ENCODE measurements at regions not wholly inside any gene's neighbourhood (a gene's known extent, or its start where the extent isn't known, plus 50 kb on each side); places are given as distances from the start of the nearest gene placed in this dataset.

GRCh38 chr5:153084511-153084910 is 406.0 kb upstream of the GRIA1 start:
- TF ChIP-seq, protein P1, sequence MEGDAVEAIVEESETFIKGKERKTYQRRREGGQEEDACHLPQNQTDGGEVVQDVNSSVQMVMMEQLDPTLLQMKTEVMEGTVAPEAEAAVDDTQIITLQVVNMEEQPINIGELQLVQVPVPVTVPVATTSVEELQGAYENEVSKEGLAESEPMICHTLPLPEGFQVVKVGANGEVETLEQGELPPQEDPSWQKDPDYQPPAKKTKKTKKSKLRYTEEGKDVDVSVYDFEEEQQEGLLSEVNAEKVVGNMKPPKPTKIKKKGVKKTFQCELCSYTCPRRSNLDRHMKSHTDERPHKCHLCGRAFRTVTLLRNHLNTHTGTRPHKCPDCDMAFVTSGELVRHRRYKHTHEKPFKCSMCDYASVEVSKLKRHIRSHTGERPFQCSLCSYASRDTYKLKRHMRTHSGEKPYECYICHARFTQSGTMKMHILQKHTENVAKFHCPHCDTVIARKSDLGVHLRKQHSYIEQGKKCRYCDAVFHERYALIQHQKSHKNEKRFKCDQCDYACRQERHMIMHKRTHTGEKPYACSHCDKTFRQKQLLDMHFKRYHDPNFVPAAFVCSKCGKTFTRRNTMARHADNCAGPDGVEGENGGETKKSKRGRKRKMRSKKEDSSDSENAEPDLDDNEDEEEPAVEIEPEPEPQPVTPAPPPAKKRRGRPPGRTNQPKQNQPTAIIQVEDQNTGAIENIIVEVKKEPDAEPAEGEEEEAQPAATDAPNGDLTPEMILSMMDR (IDR thresholded peaks at IDR 0.05; ENCODE audit: control extremely low read depth, extremely low read depth) = no peak
- Histone ChIP-seq H3K9me3 (ENCODE audit: control insufficient read depth in 4 of 4, insufficient read depth in 3 of 4, low read length in 3 of 4) (peaks cover 0 to 2% (median 0%) of the 10 kb centered on the region in 4 donors), H3K4me3 (no peak overlapping the region), H3K36me3 (ENCODE audit: control insufficient read depth in 4 of 4, insufficient read depth in 4 of 4, low read length in 4 of 4) (no peaks in the 10 kb centered on the region), H3K4me1 (ENCODE audit: control insufficient read depth in 5 of 5, insufficient read depth in 5 of 5, low read length in 5 of 5) (peaks cover 0 to 5% (median 0%) of the 10 kb centered on the region in 5 donors), H3K27ac (ENCODE audit: low read depth in 1 of 2, low read length in 1 of 2) (no peak overlapping the region), H3K9ac (ENCODE audit: insufficient read depth in 1 of 2, low read length in 2 of 2) (no peak overlapping the region), H3K27me3 (ENCODE audit: control insufficient read depth in 3 of 3, insufficient read depth in 3 of 3, low read length in 2 of 3) (no peaks in the 10 kb centered on the region)
- DNase-seq (no peak), ATAC-seq (ENCODE audit: insufficient read depth, low FRiP score) (no peak)
- WGBS, 2 donors = 93 to 95% methylated on average over 3 of the region's 3 CpGs

- Histone ChIP-seq H3K36me3 (ENCODE audit: control insufficient read depth in 4 of 4, insufficient read depth in 4 of 4, low read length in 4 of 4) (no peaks in the 10 kb centered on the region), H3K4me1 (ENCODE audit: control insufficient read depth in 5 of 5, insufficient read depth in 5 of 5, low read length in 5 of 5) (peaks cover 0 to 5% (median 0%) of the 10 kb centered on the region in 5 donors), H3K27ac (ENCODE audit: low read depth in 1 of 2, low read length in 1 of 2) (no peak overlapping the region), H3K9ac (ENCODE audit: insufficient read depth in 1 of 2, low read length in 2 of 2) (no peak overlapping the region), H3K27me3 (ENCODE audit: control insufficient read depth in 3 of 3, insufficient read depth in 3 of 3, low read length in 2 of 3) (no peaks in the 10 kb centered on the region), H3K4me3 (no peak overlapping the region), H3K9me3 (ENCODE audit: control insufficient read depth in 4 of 4, insufficient read depth in 3 of 4, low read length in 3 of 4) (peaks cover 0 to 2% (median 0%) of the 10 kb centered on the region in 4 donors)
- ATAC-seq (ENCODE audit: insufficient read depth, low FRiP score) (no peak), DNase-seq (no peak)
- 63 to 76% methylated on average over 2 of the region's 2 CpGs for WGBS, 2 donors
- TF ChIP-seq, protein P1 (IDR thresholded peaks at IDR 0.05; ENCODE audit: control extremely low read depth, extremely low read depth) = no peak
Observed at GRCh38 chr5:153086486-153086885, 404.0 kb upstream of the GRIA1 start.

DNA sequence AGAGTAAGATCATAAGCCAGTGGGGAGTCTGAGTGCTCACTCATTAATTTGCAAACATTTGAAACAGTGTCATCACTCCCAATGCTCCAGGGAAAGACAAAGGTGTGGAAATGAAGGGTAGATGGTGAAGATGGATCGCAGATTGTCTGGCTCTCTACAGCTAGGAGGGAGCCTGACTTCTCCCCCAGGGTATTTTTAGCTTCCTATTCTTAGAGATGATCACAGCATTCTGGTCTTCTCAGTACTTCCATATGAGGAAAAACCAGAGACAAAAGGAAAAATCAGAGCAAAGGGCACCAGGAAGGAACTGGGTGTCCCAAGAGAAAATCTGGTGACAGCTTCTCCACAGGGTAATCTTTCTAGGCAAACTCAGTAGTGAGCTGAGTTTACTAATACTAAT is 401.9 kb upstream of the GRIA1 start:
- ATAC-seq (ENCODE audit: insufficient read depth, low FRiP score) = no peak
- peaks cover 0 to 2% (median 0%) of the 10 kb centered on the region in 4 donors for H3K9me3 ChIP-seq (ENCODE audit: control insufficient read depth in 4 of 4, insufficient read depth in 3 of 4, low read length in 3 of 4)
- H3K27me3 ChIP-seq (ENCODE audit: control insufficient read depth in 3 of 3, insufficient read depth in 3 of 3, low read length in 2 of 3) = no peaks in the 10 kb centered on the region
- no peak overlapping the region for H3K9ac ChIP-seq (ENCODE audit: insufficient read depth in 1 of 2, low read length in 2 of 2)
- DNase-seq = no peak
- H3K27ac ChIP-seq (ENCODE audit: low read depth in 1 of 2, low read length in 1 of 2) = no peak overlapping the region
- H3K36me3 ChIP-seq (ENCODE audit: control insufficient read depth in 4 of 4, insufficient read depth in 4 of 4, low read length in 4 of 4) = no peaks in the 10 kb centered on the region
- no peak overlapping the region for H3K4me3 ChIP-seq
- WGBS, 2 donors = 78 to 86% methylated on average over 1 of the region's 1 CpG
- peaks cover 0 to 5% (median 0%) of the 10 kb centered on the region in 5 donors for H3K4me1 ChIP-seq (ENCODE audit: control insufficient read depth in 5 of 5, insufficient read depth in 5 of 5, low read length in 5 of 5)
- TF ChIP-seq, protein P1 (IDR thresholded peaks at IDR 0.05; ENCODE audit: control extremely low read depth, extremely low read depth) = no peak

- 78 to 79% methylated on average over 3 of the region's 3 CpGs for WGBS, 2 donors
- Histone ChIP-seq H3K27ac (ENCODE audit: low read depth in 1 of 2, low read length in 1 of 2) (no peak overlapping the region), H3K4me3 (no peak overlapping the region), H3K36me3 (ENCODE audit: control insufficient read depth in 4 of 4, insufficient read depth in 4 of 4, low read length in 4 of 4) (no peaks in the 10 kb centered on the region), H3K4me1 (ENCODE audit: control insufficient read depth in 5 of 5, insufficient read depth in 5 of 5, low read length in 5 of 5) (peaks cover 0 to 2% (median 0%) of the 10 kb centered on the region in 5 donors), H3K9ac (ENCODE audit: insufficient read depth in 1 of 2, low read length in 2 of 2) (no peak overlapping the region), H3K27me3 (ENCODE audit: control insufficient read depth in 3 of 3, insufficient read depth in 3 of 3, low read length in 2 of 3) (no peaks in the 10 kb centered on the region), H3K9me3 (ENCODE audit: control insufficient read depth in 4 of 4, insufficient read depth in 3 of 4, low read length in 3 of 4) (peaks cover 0 to 2% (median 0%) of the 10 kb centered on the region in 4 donors)
- DNase-seq (no peak), ATAC-seq (ENCODE audit: insufficient read depth, low FRiP score) (no peak)
- TF ChIP-seq, protein P1 (IDR thresholded peaks at IDR 0.05; ENCODE audit: control extremely low read depth, extremely low read depth) = no peak
Observed at GRCh38 chr5:153094333-153094732, 396.1 kb upstream of the GRIA1 start.

All from lung (tissue), 11 donors.